NCI-H460 (cell line): ENCODE measurements at regions not wholly inside any gene's neighbourhood (a gene's known extent, or its start where the extent isn't known, plus 50 kb on each side); places are given as distances from the start of the nearest gene placed in this dataset.

Source experiments
- DNase-seq: peaks from one replicate; pipeline ENCODE4 v3.0.0-alpha.2; 2016; ENCODE audit warnings: low read depth; ENCODE audit errors: extremely low read depth

GRCh38 chr6:15852289-15852688, 189.5 kb upstream of the DTNBP1 start:
- no peak for DNase-seq

- no peak for DNase-seq
Measured at GRCh38 chr6:15849395-15849794, 186.6 kb upstream of the DTNBP1 start.

GRCh38 chr6:15845492-15845891, 182.7 kb upstream of the DTNBP1 start:
- DNase-seq, result no peak

- no peak for DNase-seq
Measured at GRCh38 chr6:15843764-15844163, 180.9 kb upstream of the DTNBP1 start.

- DNase-seq, result no peak
Measured at GRCh38 chr6:15843226-15843625, 180.4 kb upstream of the DTNBP1 start.

- no peak for DNase-seq
Measured at GRCh38 chr6:15842727-15843117, 179.9 kb upstream of the DTNBP1 start.

- no peak for DNase-seq
Measured at GRCh38 chr6:15841937-15842726, 179.3 kb upstream of the DTNBP1 start.

- no peak for DNase-seq
Measured at GRCh38 chr6:15839969-15840541, 177.2 kb upstream of the DTNBP1 start.

- DNase-seq, result no peak
Measured at GRCh38 chr6:15837205-15837604, 174.4 kb upstream of the DTNBP1 start.

GRCh38 chr6:15832841-15833240, 170.0 kb upstream of the DTNBP1 start:
- DNase-seq, result no peak

GRCh38 chr6:15829156-15829555, 166.3 kb upstream of the DTNBP1 start:
- DNase-seq, result no peak

GRCh38 chr6:15827496-15828255, 164.8 kb upstream of the DTNBP1 start:
- DNase-seq, result no peak

- no peak for DNase-seq
Measured at GRCh38 chr6:15826814-15827318, 164.0 kb upstream of the DTNBP1 start.

GRCh38 chr6:15825332-15825930, 162.6 kb upstream of the DTNBP1 start:
- DNase-seq, result no peak

GRCh38 chr6:15824811-15825210, 162.0 kb upstream of the DTNBP1 start:
- DNase-seq, result no peak

- DNase-seq, result no peak
Measured at GRCh38 chr6:15823838-15824414, 161.1 kb upstream of the DTNBP1 start.

GRCh38 chr6:15822835-15823234, 160.0 kb upstream of the DTNBP1 start:
- DNase-seq, result no peak

- DNase-seq, result no peak
Measured at GRCh38 chr6:15819841-15820240, 157.0 kb upstream of the DTNBP1 start.

- no peak for DNase-seq
Measured at GRCh38 chr6:15819226-15819625, 156.4 kb upstream of the DTNBP1 start.

- DNase-seq, result no peak
Measured at GRCh38 chr6:15818491-15818890, 155.7 kb upstream of the DTNBP1 start.

- no peak for DNase-seq
Measured at GRCh38 chr6:15818044-15818443, 155.2 kb upstream of the DTNBP1 start.
